Nephron (organoid): ENCODE measurements at regions not wholly inside any gene's neighbourhood (a gene's known extent, or its start where the extent isn't known, plus 50 kb on each side); places are given as distances from the start of the nearest gene placed in this dataset.

Source experiments
- H3K27ac Mint-ChIP-seq, 3 experiments: 2 replicates each; pipeline ENCODE4 v1.8.0; 2020; ENCODE audit warnings: mixed read lengths in 3 of 3, mild to moderate bottlenecking in 2 of 3, moderate library complexity in 1 of 3
- H3K27me3 Mint-ChIP-seq: 2 replicates; pipeline ENCODE4 v1.8.0; 2021; ENCODE audit warnings: low read depth, mild to moderate bottlenecking, moderate library complexity, mixed read lengths
- H3K36me3 Mint-ChIP-seq: 2 replicates; pipeline ENCODE4 v1.8.0; 2020; ENCODE audit warnings: low read depth, mixed read lengths
- H3K4me1 Mint-ChIP-seq: 2 replicates; pipeline ENCODE4 v1.8.0; 2020; ENCODE audit warnings: mixed read lengths
- H3K4me3 Mint-ChIP-seq, 3 experiments: 2 replicates each; pipeline ENCODE4 v1.8.0; 2020; ENCODE audit warnings: mild to moderate bottlenecking in 3 of 3, mixed read lengths in 3 of 3, moderate library complexity in 2 of 3
- H3K9me3 Mint-ChIP-seq: 2 replicates; pipeline ENCODE4 v1.8.0; 2020; ENCODE audit warnings: mixed read lengths
- CTCF ChIP-seq, 3 experiments: fragments of 200-600 bp; sonication (generic); IDR thresholded peaks; one replicate each; pipeline ENCODE4 v1.5.0; 2021; ENCODE audit warnings: antibody characterized with exemption in 3 of 3; ENCODE audit not compliant: unreplicated experiment in 3 of 3

GRCh38 chr2:16115881-16116830 is 175.8 kb downstream of the MYCN start:
- H3K27me3 Mint-ChIP-seq, result no peaks in the 10 kb centered on the region
- no peak for TF ChIP-seq CTCF (IDR thresholded peaks at IDR 0.05; ENCODE audit: unreplicated experiment in 3 of 3)
- H3K9me3 Mint-ChIP-seq, result no peaks in the 10 kb centered on the region
- peak overlapping the region in 1 of 3 experiments; percentile 35 for H3K27ac Mint-ChIP-seq
- no peaks in the 10 kb centered on the region for H3K36me3 Mint-ChIP-seq
- no peaks in the 10 kb centered on the region for H3K4me1 Mint-ChIP-seq
- H3K4me3 Mint-ChIP-seq, result no peak overlapping the region

GRCh38 chr2:16115291-16115690 is 174.9 kb downstream of the MYCN start:
- Mint-ChIP-seq H3K27ac (no peak overlapping the region), H3K36me3 (no peaks in the 10 kb centered on the region), H3K4me1 (no peaks in the 10 kb centered on the region), H3K27me3 (no peaks in the 10 kb centered on the region), H3K9me3 (no peaks in the 10 kb centered on the region), H3K4me3 (no peak overlapping the region)
- no peak for TF ChIP-seq CTCF (IDR thresholded peaks at IDR 0.05; ENCODE audit: unreplicated experiment in 3 of 3)

- TF ChIP-seq CTCF (IDR thresholded peaks at IDR 0.05; ENCODE audit: unreplicated experiment in 3 of 3), result no peak
- peak overlapping the region in 1 of 3 experiments; percentile 15 for H3K27ac Mint-ChIP-seq
- H3K27me3 Mint-ChIP-seq, result no peaks in the 10 kb centered on the region
- H3K4me1 Mint-ChIP-seq, result no peaks in the 10 kb centered on the region
- H3K9me3 Mint-ChIP-seq, result no peaks in the 10 kb centered on the region
- H3K36me3 Mint-ChIP-seq, result no peaks in the 10 kb centered on the region
- no peak overlapping the region for H3K4me3 Mint-ChIP-seq
Measured at GRCh38 chr2:16114836-16115235, 174.5 kb downstream of the MYCN start.

GRCh38 chr2:16114070-16114469 is 173.7 kb downstream of the MYCN start:
- H3K27me3 Mint-ChIP-seq, result no peaks in the 10 kb centered on the region
- no peaks in the 10 kb centered on the region for H3K4me1 Mint-ChIP-seq
- TF ChIP-seq CTCF (IDR thresholded peaks at IDR 0.05; ENCODE audit: unreplicated experiment in 3 of 3), result no peak
- H3K4me3 Mint-ChIP-seq, result no peak overlapping the region
- H3K36me3 Mint-ChIP-seq, result no peaks in the 10 kb centered on the region
- no peak overlapping the region for H3K27ac Mint-ChIP-seq
- no peaks in the 10 kb centered on the region for H3K9me3 Mint-ChIP-seq

- Mint-ChIP-seq H3K36me3 (no peaks in the 10 kb centered on the region), H3K27ac (no peak overlapping the region), H3K4me1 (no peaks in the 10 kb centered on the region), H3K9me3 (no peaks in the 10 kb centered on the region), H3K27me3 (no peaks in the 10 kb centered on the region), H3K4me3 (no peak overlapping the region)
- no peak for TF ChIP-seq CTCF (IDR thresholded peaks at IDR 0.05; ENCODE audit: unreplicated experiment in 3 of 3)
Measured at GRCh38 chr2:16113568-16113967, 173.2 kb downstream of the MYCN start.
